ENCODE measurements at regions not wholly inside any gene's neighbourhood (a gene's known extent, or its start where the extent isn't known, plus 50 kb on each side); places are given as distances from the start of the nearest gene placed in this dataset.
"Not testable (repeated sequence)": the region's sequence is repeated elsewhere in the genome, so short reads cannot be mapped to it uniquely, and the experiment has no call there.

DNA sequence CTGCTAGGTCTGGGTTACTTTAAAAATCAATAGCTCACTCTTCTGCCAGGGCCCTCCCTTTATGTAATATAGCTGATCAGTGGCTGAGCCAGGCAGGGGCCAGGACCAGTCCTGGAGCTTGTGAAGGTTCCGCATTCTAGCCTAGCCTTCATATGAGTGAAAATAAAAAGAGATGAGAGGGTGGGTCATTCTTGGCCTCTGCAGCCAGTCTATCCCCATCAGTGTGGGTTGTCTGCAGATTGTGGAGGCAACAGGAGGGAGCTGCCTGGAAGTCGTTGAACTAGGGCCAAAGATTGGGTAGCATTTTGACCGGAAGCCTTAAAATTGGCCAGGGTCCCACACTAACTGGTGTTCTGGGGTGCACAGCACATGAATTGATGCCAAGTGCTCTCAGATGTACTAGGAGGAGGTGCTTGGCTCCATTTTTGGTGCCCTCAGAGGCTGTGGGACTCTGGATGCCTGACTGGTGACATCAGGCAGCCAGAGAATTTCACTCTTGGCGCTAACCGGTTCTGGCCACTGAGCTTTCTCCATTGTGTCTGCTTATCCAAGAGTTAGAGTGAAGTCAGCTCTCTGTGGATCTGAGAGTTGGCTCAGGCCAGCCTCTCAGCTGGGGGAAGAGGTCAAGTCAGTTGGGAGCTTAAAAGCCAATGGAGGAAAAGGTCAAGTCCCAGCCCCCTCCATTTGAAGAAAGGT lies 66.5 kb upstream of the IKBKE start:
- DNase-seq (ENCODE audit: low spot score), result not testable (repeated sequence)

GRCh38 chr1:206404309-206405027 lies 65.8 kb upstream of the IKBKE start:
- not testable (repeated sequence) for DNase-seq (ENCODE audit: low spot score)

DNA sequence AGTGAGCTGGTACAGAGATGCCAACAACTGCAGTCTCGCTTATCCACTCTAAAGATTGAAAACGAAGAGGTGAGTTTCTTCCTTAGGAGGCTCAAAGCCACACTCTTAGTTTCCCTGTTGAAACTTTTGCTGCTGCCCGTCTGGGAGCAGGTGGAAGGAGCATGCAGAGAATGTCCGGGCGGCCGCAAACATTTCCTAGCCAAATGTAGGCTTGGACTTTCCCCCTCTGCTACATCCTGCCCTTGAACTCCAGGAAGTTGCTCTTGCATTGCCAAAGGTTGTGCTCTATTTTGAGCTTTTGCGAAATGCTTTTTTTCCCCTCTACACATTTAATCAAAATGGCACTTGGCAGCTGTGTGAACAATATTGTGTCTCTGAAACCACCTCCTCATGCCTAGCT lies 65.0 kb upstream of the IKBKE start:
- DNase-seq (ENCODE audit: low spot score), result not testable (repeated sequence)

- not testable (repeated sequence) for DNase-seq (ENCODE audit: low spot score)
Measured at GRCh38 chr1:206408371-206409288, 61.6 kb upstream of the IKBKE start.

- no peak for TF ChIP-seq CTCF (IDR thresholded peaks at IDR 0.05; ENCODE audit: extremely low read depth, missing control alignments)
- no peak for DNase-seq (ENCODE audit: low spot score)
Measured at GRCh38 chr1:206411321-206411720, 59.0 kb upstream of the IKBKE start.

- DNase-seq (ENCODE audit: low spot score), result no peak
- no peak for TF ChIP-seq CTCF (IDR thresholded peaks at IDR 0.05; ENCODE audit: extremely low read depth, missing control alignments)
Measured at GRCh38 chr1:206415942-206416341, 54.3 kb upstream of the IKBKE start.

DNA sequence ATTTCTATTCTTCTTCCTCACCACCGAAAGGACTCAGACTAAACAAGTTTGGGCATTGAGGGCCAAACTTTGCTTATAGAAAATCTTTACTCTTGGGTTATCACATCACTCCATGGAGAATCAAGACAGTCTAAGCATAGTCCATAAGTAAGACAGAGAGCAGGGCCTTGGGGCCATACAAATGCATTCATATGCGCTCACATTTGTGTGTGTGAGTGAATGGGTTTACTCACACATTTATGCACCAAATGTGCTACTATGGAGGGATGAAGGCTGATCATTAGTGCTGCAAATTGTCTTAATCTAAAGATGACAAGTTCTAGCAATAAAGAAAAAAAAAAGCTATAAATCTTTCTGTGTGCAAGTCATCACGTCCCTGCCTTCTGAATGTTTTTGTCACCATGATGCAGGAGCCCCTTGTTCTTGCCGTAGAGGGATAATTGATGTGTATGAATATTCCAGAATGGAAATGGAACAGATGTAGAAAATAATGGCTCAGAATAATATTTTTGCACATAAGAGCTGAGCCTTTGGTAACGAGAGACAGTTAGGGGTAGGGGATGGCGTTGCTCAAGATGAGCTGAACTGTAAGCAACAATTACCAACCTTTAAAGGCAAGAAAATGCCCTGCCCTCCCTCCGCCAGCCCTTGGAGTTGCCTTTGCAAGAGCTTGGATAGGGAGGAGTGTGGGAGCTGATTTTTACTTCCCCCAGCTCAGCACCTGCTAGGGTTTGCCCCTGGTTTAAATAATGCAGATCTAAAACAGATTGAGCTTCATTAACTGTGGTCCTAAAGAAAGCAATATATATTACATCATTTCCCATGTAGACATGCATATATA lies 52.3 kb upstream of the IKBKE start:
- peak; percentile 18 for DNase-seq (ENCODE audit: low spot score)
- TF ChIP-seq CTCF (IDR thresholded peaks at IDR 0.05; ENCODE audit: extremely low read depth, missing control alignments), result no peak

- no peak for DNase-seq (ENCODE audit: low spot score)
- TF ChIP-seq CTCF (IDR thresholded peaks at IDR 0.05; ENCODE audit: extremely low read depth, missing control alignments), result no peak
Measured at GRCh38 chr1:206419250-206419649, 51.0 kb upstream of the IKBKE start.

DNA sequence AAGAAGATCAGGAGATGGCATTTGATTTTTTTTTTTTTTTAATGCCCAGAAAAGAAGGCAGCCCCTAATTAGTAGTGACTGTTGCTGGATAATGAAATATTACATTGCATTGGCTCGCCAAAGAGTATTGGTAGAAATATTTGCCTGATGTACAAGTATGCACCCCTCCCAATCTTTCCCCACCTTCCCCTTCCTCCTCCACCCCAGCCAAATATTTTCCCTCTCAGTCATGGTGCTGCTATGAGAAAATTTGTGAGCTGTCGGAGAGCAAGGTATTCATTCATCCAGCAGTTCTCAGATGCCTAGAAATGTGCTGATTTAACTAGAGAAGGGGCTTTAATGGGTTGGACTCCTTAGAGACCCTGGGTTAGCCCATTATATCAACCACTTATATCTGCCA lies 50.5 kb upstream of the IKBKE start:
- TF ChIP-seq CTCF (IDR thresholded peaks at IDR 0.05; ENCODE audit: extremely low read depth, missing control alignments), result no peak
- DNase-seq (ENCODE audit: low spot score), result no peak

All from GM20000 (cell line).